Ovary (tissue), 3 donors: ENCODE measurements at regions not wholly inside any gene's neighbourhood (a gene's known extent, or its start where the extent isn't known, plus 50 kb on each side); places are given as distances from the start of the nearest gene placed in this dataset.

Source experiments
- EP300 ChIP-seq: sonication (generic); formaldehyde crosslinking; IDR thresholded peaks from one replicate; pipeline ENCODE4 v1.6.1; 2017; ENCODE audit warnings: antibody characterized with exemption
- POLR2A ChIP-seq: fragments of 450-650 bp; IDR thresholded peaks from one replicate; pipeline ENCODE4 v1.6.1; 2017; ENCODE audit warnings: antibody characterized with exemption, mild to moderate bottlenecking, moderate library complexity
- TF ChIP-seq, protein P1 (sequence below), 3 donors: fragments of 450-650 bp in 2 of 3; fragments of 200-600 bp in 1 of 3; IDR thresholded peaks; one replicate each; pipeline versions ENCODE4 v1.5.1 to v1.8.0; 2016 to 2022; ENCODE audit warnings: antibody characterized with exemption in 3 of 3, mild to moderate bottlenecking in 1 of 3
- donor health status: DM: no; HTN: no; CAD: no.

DNA sequence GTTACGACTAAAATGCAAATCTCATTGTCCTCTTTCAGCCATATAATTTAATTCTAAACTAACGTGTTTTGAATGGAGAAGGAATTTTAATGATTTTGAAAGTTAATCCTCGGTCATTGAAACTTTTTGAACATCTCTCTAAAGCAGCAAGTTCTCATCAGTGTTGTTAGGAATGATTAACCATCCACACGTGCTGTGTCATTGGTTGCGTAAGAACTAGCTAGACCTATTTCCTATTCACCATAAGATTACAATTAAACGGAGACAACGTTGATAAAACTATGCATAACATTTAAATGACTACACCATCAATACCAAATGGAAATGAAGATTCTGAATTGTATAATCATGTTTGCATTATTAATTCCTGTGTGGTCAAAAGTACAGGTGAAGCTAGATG lies 155.6 kb upstream of the IRS2 start:
- TF ChIP-seq, protein P1, sequence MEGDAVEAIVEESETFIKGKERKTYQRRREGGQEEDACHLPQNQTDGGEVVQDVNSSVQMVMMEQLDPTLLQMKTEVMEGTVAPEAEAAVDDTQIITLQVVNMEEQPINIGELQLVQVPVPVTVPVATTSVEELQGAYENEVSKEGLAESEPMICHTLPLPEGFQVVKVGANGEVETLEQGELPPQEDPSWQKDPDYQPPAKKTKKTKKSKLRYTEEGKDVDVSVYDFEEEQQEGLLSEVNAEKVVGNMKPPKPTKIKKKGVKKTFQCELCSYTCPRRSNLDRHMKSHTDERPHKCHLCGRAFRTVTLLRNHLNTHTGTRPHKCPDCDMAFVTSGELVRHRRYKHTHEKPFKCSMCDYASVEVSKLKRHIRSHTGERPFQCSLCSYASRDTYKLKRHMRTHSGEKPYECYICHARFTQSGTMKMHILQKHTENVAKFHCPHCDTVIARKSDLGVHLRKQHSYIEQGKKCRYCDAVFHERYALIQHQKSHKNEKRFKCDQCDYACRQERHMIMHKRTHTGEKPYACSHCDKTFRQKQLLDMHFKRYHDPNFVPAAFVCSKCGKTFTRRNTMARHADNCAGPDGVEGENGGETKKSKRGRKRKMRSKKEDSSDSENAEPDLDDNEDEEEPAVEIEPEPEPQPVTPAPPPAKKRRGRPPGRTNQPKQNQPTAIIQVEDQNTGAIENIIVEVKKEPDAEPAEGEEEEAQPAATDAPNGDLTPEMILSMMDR (IDR thresholded peaks at IDR 0.05), result no peak
- TF ChIP-seq EP300, result no peak
- no peak for TF ChIP-seq POLR2A
